IMR-90 (cell line): ENCODE measurements at regions not wholly inside any gene's neighbourhood (a gene's known extent, or its start where the extent isn't known, plus 50 kb on each side); places are given as distances from the start of the nearest gene placed in this dataset.

Experiments used
- ATAC-seq: fragments of 200-7000 bp; cut with Tn5 transposase; 2 replicates; pipeline ENCODE4 v1.9.1; 2020; ENCODE audit warnings: low read depth, mild to moderate bottlenecking, moderate library complexity
- BruUV-seq: library from RNA; stranded (reverse); fragments of 400-500 nt; replicated peaks from 2 replicates; lab custom pipeline; 2021; lab: Mats Ljungman, UMichigan
- CTCF ChIA-PET: fragments of 300-600 bp; formaldehyde crosslinking; extraction: SDS; loops from one replicate; lab custom pipeline; 2021; ENCODE audit warnings: antibody characterized with exemption; lab: Yijun Ruan, JAX
- POLR2A ChIA-PET: fragments of 300-600 bp; sonication (Branson Sonifier 250); formaldehyde crosslinking; loops from one replicate; lab custom pipeline; 2022; ENCODE audit warnings: antibody characterized with exemption; ENCODE audit not compliant: unreplicated experiment; lab: Charles Lee
- DNase-seq: peaks from one replicate; pipeline ENCODE4 v3.0.0; 2013
- H2AFZ ChIP-seq: replicated peaks from 2 replicates; pipeline ENCODE3; 2013; ENCODE audit warnings: low read length, mild to moderate bottlenecking; ENCODE audit not compliant: poor library complexity
- H2AK5ac ChIP-seq: 2 replicates; pipeline ENCODE4 v1.6.1; 2013; ENCODE audit warnings: low read depth, low read length, inconsistent platforms
- H2AK9ac ChIP-seq: replicated peaks from 2 replicates; pipeline ENCODE3; 2013; ENCODE audit warnings: mild to moderate bottlenecking, low read depth, low read length, moderate library complexity; ENCODE audit not compliant: poor library complexity
- H2BK120ac ChIP-seq: 2 replicates; pipeline ENCODE4 v1.6.1; 2013; ENCODE audit warnings: low read depth, low read length, inconsistent platforms
- H2BK15ac ChIP-seq: 3 replicates; pipeline ENCODE4 v1.6.1; 2013; ENCODE audit warnings: low read depth, low read length, inconsistent platforms
- H2BK20ac ChIP-seq: 2 replicates; pipeline ENCODE4 v1.6.1; 2013; ENCODE audit warnings: low read depth, mild to moderate bottlenecking, inconsistent platforms, low read length, moderate library complexity
- H2BK5ac ChIP-seq: 2 replicates; pipeline ENCODE4 v1.6.1; 2013; ENCODE audit warnings: mild to moderate bottlenecking, low read depth, low read length, inconsistent platforms; ENCODE audit not compliant: poor library complexity, severe bottlenecking
- H3K14ac ChIP-seq: replicated peaks from 2 replicates; pipeline ENCODE4 v1.6.1; 2013; ENCODE audit warnings: low read depth, low read length, inconsistent platforms
- H3K18ac ChIP-seq: 2 replicates; pipeline ENCODE4 v1.6.1; 2013; ENCODE audit warnings: low read depth, low read length, control low read depth
- H3K23ac ChIP-seq: 2 replicates; pipeline ENCODE4 v1.6.1; 2013; ENCODE audit warnings: low read depth, low read length, inconsistent platforms
- H3K27ac ChIP-seq: 2 replicates; pipeline ENCODE4 v1.5.1; 2013; ENCODE audit warnings: mild to moderate bottlenecking, control low read depth, low read length; ENCODE audit not compliant: insufficient read depth
- H3K27me3 ChIP-seq: 2 replicates; pipeline ENCODE4 v1.6.1; 2013; ENCODE audit warnings: low read length; ENCODE audit not compliant: control insufficient read depth, insufficient read depth
- H3K36me3 ChIP-seq: 2 replicates; pipeline ENCODE4 v1.6.1; 2013; ENCODE audit warnings: low read length, mixed read lengths; ENCODE audit not compliant: control insufficient read depth, insufficient read depth
- H3K4ac ChIP-seq: 2 replicates; pipeline ENCODE4 v1.6.1; 2013; ENCODE audit warnings: low read depth, low read length, inconsistent platforms
- H3K4me1 ChIP-seq: 2 replicates; pipeline ENCODE4 v1.6.1; 2013; ENCODE audit warnings: low read length, mixed read lengths; ENCODE audit not compliant: control insufficient read depth, insufficient read depth
- H3K4me2 ChIP-seq: 2 replicates; pipeline ENCODE4 v1.6.1; 2013; ENCODE audit warnings: low read depth, mild to moderate bottlenecking, control low read depth, low read length, moderate library complexity
- H3K4me3 ChIP-seq: 2 replicates; pipeline ENCODE4 v1.5.1; 2013; ENCODE audit warnings: low read depth, mild to moderate bottlenecking, control low read depth, low read length, moderate library complexity; ENCODE audit not compliant: insufficient read depth
- H3K56ac ChIP-seq: 2 replicates; pipeline ENCODE4 v1.6.1; 2013; ENCODE audit warnings: low read length, inconsistent platforms; ENCODE audit not compliant: insufficient read depth; ENCODE audit errors: extremely low read depth
- H3K79me1 ChIP-seq, 2 experiments: 2 replicates each; pipeline ENCODE4 v1.6.1; 2013; ENCODE audit warnings: low read length in 2 of 2, inconsistent platforms in 1 of 2, low read depth in 1 of 2
- H3K9ac ChIP-seq: 2 replicates; pipeline ENCODE4 v1.6.1; 2013; ENCODE audit warnings: low read depth, low read length, control low read depth
- H3K9me1 ChIP-seq: 2 replicates; pipeline ENCODE4 v1.6.1; 2013; ENCODE audit warnings: low read length, inconsistent platforms; ENCODE audit not compliant: insufficient read depth
- H3K9me3 ChIP-seq: 2 replicates; pipeline ENCODE4 v1.6.1; 2013; ENCODE audit warnings: low read length; ENCODE audit not compliant: control insufficient read depth, insufficient read depth
- H4K20me1 ChIP-seq: 2 replicates; pipeline ENCODE4 v1.6.1; 2013; ENCODE audit warnings: low read length, inconsistent platforms; ENCODE audit not compliant: insufficient read depth
- H4K5ac ChIP-seq: 2 replicates; pipeline ENCODE4 v1.6.1; 2013; ENCODE audit warnings: mild to moderate bottlenecking, low read depth, low read length, control low read depth
- H4K8ac ChIP-seq, 2 experiments: 2 replicates each; pipeline ENCODE4 v1.6.1; 2013; ENCODE audit warnings: low read depth in 2 of 2, low read length in 2 of 2, control low read depth in 1 of 2, inconsistent platforms in 1 of 2
- H4K91ac ChIP-seq: 2 replicates; pipeline ENCODE4 v1.6.1; 2013; ENCODE audit warnings: low read depth, low read length, inconsistent platforms; ENCODE audit not compliant: insufficient read depth
- CHD1 ChIP-seq: IDR thresholded peaks from 2 replicates; pipeline ENCODE4 v1.6.1; 2012; ENCODE audit warnings: low read depth, low read length, improper control_type of control experiment
- ELK1 ChIP-seq: fragments of 150-350 bp; IDR thresholded peaks from 2 replicates; pipeline ENCODE4 v1.6.1; 2016; ENCODE audit warnings: low read depth, mild to moderate bottlenecking, low read length, moderate library complexity, borderline replicate concordance
- MAFK ChIP-seq: IDR thresholded peaks from 2 replicates; pipeline ENCODE4 v1.6.1; 2012; ENCODE audit warnings: low read depth, low read length, improper control_type of control experiment
- MAZ ChIP-seq: IDR thresholded peaks from 2 replicates; pipeline ENCODE4 v1.6.1; 2012; ENCODE audit warnings: low read depth, mild to moderate bottlenecking, low read length, improper control_type of control experiment, moderate library complexity, borderline replicate concordance
- POLR2A ChIP-seq: IDR thresholded peaks from 2 replicates; pipeline ENCODE4 v1.6.1; 2012; ENCODE audit warnings: mild to moderate bottlenecking, low read depth, low read length
- RAD21 ChIP-seq: IDR thresholded peaks from 2 replicates; pipeline ENCODE4 v1.6.1; 2012; ENCODE audit warnings: low read length, improper control_type of control experiment
- RCOR1 ChIP-seq: IDR thresholded peaks from 2 replicates; pipeline ENCODE4 v1.6.1; 2012; ENCODE audit warnings: mild to moderate bottlenecking, low read length, improper control_type of control experiment; ENCODE audit not compliant: insufficient replicate concordance
- RFX5 ChIP-seq: IDR thresholded peaks from 2 replicates; pipeline ENCODE4 v1.8.0; 2012; ENCODE audit warnings: low read depth, mild to moderate bottlenecking, low read length, moderate library complexity
- WGBS, 2 experiments: methylation state at CpG; one replicate each; pipeline versions ENCODE4 v1.1.5 to v1.1.7; 2013; ENCODE audit warnings: missing lambda C conversion rate in 2 of 2; ENCODE audit not compliant: insufficient read length in 1 of 2; ENCODE audit errors: extremely low coverage in 2 of 2; 5-methylcytosine and 5-hydroxymethylcytosine counted together
- dilution Hi-C: fragments of 300-500 bp; cut with HindIII; formaldehyde crosslinking; loops from one replicate; pipeline ENCODE4 v1.14.3; 2018; ENCODE audit warnings: low sequenced_read_pairs; ENCODE audit not compliant: unreplicated experiment
- in situ Hi-C: fragments of 300-500 bp; cut with MboI; formaldehyde crosslinking; loops from 3 replicates; pipeline ENCODE4 v1.14.3; 2019; ENCODE audit warnings: low sequenced_read_pairs, inconsistent platforms, mixed read lengths
- intact Hi-C: fragments of 100-400 bp; cut with micrococcal nuclease; formaldehyde crosslinking; loops from 2 replicates; pipeline ENCODE4 v1.10.0; 2022
- TF ChIP-seq, protein P1 (sequence below): fragments of 150-350 bp; IDR thresholded peaks from 2 replicates; pipeline ENCODE4 v1.6.1; 2017; ENCODE audit warnings: mild to moderate bottlenecking, antibody characterized with exemption, low read length, low read depth

- Histone ChIP-seq H3K23ac (no peak overlapping the region), H4K91ac (no peak overlapping the region), H3K56ac (no peak overlapping the region), H2BK5ac (no peak overlapping the region), H3K27ac (no peak overlapping the region), H2BK120ac (no peak overlapping the region), H3K4ac (no peak overlapping the region), H4K5ac (no peak overlapping the region), H4K20me1 (no peaks in the 10 kb centered on the region), H3K9ac (no peak overlapping the region), H3K27me3 (no peaks in the 10 kb centered on the region), H3K9me3 (no peaks in the 10 kb centered on the region), H2AK9ac (no peak overlapping the region), H2AFZ (no peak overlapping the region), H3K18ac (no peak overlapping the region), H3K14ac (no peak overlapping the region), H3K9me1 (no peaks in the 10 kb centered on the region), H3K36me3 (no peaks in the 10 kb centered on the region), H3K4me3 (no peak overlapping the region), H4K8ac (no peak overlapping the region), H3K4me2 (no peak overlapping the region), H2BK15ac (no peak overlapping the region), H2AK5ac (no peak overlapping the region), H2BK20ac (no peak overlapping the region), H3K4me1 (no peaks in the 10 kb centered on the region), H3K79me1 (no peaks in the 10 kb centered on the region)
- ChIA-PET POLR2A (no interaction called here), CTCF (interaction anchor here (0.6 to 1.4 kb wide), 2 partner anchors 13 to 120 kb away, joined by 3 to 4 read pairs; no protein-coding TSS in a partner anchor)
- dilution Hi-C loops: no loop called here
- intact Hi-C loops: no loop called here
- in situ Hi-C loops: no loop called here
- no TSS peak for BruUV-seq
- no peak for DNase-seq
- TF ChIP-seq RFX5 (no peak), RCOR1 (no peak), POLR2A (no peak), CHD1 (no peak), ELK1 (no peak), RAD21 (no peak), MAZ (no peak), MAFK (no peak)
- TF ChIP-seq, protein P1, sequence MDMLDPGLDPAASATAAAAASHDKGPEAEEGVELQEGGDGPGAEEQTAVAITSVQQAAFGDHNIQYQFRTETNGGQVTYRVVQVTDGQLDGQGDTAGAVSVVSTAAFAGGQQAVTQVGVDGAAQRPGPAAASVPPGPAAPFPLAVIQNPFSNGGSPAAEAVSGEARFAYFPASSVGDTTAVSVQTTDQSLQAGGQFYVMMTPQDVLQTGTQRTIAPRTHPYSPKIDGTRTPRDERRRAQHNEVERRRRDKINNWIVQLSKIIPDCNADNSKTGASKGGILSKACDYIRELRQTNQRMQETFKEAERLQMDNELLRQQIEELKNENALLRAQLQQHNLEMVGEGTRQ: no peak
- no CpG with 5 or more reads among the region's 9 CpGs for WGBS, 2 experiments
- ATAC-seq: no peak
Observed at GRCh38 chr4:163665521-163666331, 171.2 kb downstream of the TMA16 start.
